ENCODE measurements at regions not wholly inside any gene's neighbourhood (a gene's known extent, or its start where the extent isn't known, plus 50 kb on each side); places are given as distances from the start of the nearest gene placed in this dataset.
"Not testable (repeated sequence)": the region's sequence is repeated elsewhere in the genome, so short reads cannot be mapped to it uniquely, and the experiment has no call there.

- no peaks in the 10 kb centered on the region for H3K4me1 Mint-ChIP-seq
- H3K27ac Mint-ChIP-seq = no peak overlapping the region
- peaks cover 26% of the 10 kb centered on the region for H3K27me3 Mint-ChIP-seq
- H3K4me3 Mint-ChIP-seq = no peak overlapping the region
- DNase-seq (no peak), ATAC-seq (no peak)
- H3K9me3 Mint-ChIP-seq = peaks cover 8 to 10% of the 10 kb centered on the region in 2 donors
These were observed 203.6 kb upstream of the AKR1E2 start for GRCh38 chr10:4622384-4622783.

- no peaks in the 10 kb centered on the region for H3K4me1 Mint-ChIP-seq
- H3K27ac Mint-ChIP-seq = no peak overlapping the region
These were observed 208.4 kb upstream of the AKR1E2 start for GRCh38 chr10:4617589-4617988.

DNA sequence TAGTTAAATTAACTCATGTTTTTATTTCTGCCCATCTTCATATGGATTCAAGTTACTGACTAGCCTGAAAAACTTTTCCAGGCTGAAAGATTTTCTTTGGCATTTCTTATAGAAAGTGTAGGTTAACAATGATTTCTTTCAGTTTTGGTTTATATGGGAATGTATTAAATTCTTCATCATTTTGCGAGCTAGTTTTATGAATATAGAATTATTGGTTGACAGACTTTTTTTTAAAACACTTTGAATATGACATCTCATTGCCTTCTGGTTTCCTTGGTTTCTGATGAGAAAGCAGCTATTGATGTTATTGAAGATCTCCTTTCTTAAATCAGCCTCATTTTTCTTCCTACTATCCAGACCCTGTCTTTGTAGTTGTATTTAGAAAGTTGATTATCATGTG, 211.0 kb upstream of the AKR1E2 start:
- no peak overlapping the region for H3K27ac Mint-ChIP-seq
- no peaks in the 10 kb centered on the region for H3K4me1 Mint-ChIP-seq
- ATAC-seq = no peak
- no peak for DNase-seq
- peaks cover 9% of the 10 kb centered on the region in 2 donors for H3K9me3 Mint-ChIP-seq
- peaks cover 6% of the 10 kb centered on the region for H3K27me3 Mint-ChIP-seq
- H3K4me3 Mint-ChIP-seq = no peak overlapping the region

More at GRCh38 chr10:4617589-4617988, 208.4 kb upstream of the AKR1E2 start:
- peaks cover 9% of the 10 kb centered on the region in 2 donors for H3K9me3 Mint-ChIP-seq
- no peak for DNase-seq
- ATAC-seq = no peak
- H3K4me3 Mint-ChIP-seq = no peak overlapping the region
- H3K27me3 Mint-ChIP-seq = peaks cover 11% of the 10 kb centered on the region

DNA sequence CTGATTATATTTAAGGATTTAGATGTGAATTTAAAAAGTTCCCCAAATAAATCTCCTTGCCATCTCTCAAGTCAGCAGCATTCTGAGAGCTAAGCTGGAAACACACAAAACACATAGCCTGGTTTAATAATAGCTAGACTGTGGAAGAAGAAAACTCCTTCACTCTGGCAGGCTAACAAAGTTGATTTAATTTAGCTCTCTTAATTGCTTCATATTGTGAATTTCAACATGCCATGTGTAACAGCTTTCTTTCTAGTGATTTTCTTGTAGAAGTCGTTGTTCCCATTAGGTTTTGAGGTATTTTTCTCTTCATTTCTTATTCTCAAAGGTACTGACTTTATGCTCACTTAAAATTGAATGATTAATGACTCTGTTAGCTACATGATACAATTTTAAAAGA, 216.8 kb upstream of the AKR1E2 start:
- H3K9me3 Mint-ChIP-seq = no peaks in the 10 kb centered on the region
- no peak for ATAC-seq
- H3K4me1 Mint-ChIP-seq = no peaks in the 10 kb centered on the region
- no peak overlapping the region for H3K4me3 Mint-ChIP-seq
- DNase-seq = no peak
- no peak overlapping the region for H3K27ac Mint-ChIP-seq
- H3K27me3 Mint-ChIP-seq = no peaks in the 10 kb centered on the region

DNA sequence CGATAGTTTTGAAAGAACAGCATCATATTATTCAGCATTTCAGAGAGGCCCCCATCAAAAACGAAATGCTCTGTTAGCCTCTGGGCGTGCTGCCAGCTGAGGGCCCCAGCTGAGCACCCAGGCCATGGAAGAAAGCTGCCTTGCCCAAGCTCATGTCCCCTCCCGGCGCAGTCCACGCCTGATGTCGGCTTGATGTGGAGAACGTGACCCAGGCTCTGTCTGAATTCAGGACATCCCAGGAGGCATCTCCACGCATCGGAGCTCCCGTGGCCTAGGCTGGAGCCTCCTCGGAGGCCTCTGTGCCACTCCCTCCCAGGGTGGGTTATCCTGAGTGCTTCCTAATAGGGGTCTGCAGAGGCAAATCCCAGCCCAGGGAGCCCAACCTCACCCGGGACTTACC, 218.3 kb upstream of the AKR1E2 start:
- Mint-ChIP-seq H3K9me3 (no peaks in the 10 kb centered on the region), H3K27me3 (no peaks in the 10 kb centered on the region), H3K27ac (no peak overlapping the region), H3K4me3 (no peak overlapping the region), H3K4me1 (no peaks in the 10 kb centered on the region)
- DNase-seq (no peak), ATAC-seq (no peak)

DNA sequence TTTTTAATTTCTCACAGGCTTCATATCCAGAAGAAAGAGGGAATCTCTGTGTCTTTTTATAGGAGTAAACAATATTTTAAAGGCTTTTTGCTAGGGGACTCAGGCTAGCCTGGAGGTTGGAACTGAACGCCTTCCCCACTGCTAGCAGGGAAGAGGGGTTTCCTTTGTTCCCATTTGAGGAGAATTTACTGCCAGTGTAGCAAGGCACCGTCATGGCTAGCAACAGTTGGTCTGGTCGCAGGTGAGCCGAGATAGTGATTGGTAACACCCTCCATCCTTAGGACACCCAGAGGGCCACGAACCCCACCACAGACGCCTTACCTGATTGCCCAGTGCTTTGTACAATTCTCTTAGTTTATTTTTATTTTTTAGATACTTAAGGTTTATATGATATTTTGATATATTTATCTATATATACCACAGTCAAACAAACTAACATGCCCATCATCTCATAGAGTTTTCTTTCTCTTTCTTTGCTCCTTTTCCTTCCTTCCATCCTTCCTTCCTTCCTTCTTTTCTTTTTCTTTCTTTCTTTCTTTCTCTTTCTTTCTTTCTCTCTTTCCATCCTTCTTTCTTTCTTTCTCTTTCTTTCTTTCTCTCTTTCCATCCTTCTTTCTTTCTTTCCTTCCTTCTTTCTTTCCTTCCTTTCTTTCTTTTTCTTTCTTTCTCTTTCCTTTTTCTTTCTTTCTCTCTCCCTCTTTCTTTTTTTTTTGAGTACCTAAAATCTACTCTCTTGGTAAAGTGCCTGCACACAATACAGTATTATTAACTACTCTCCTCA, 219.0 kb upstream of the AKR1E2 start:
- H3K9me3 Mint-ChIP-seq = no peaks in the 10 kb centered on the region
- H3K27me3 Mint-ChIP-seq = no peaks in the 10 kb centered on the region
- H3K27ac Mint-ChIP-seq = peak overlapping the region in 1 of 2 donors; percentile 16
- DNase-seq (no peak), ATAC-seq (no peak)
- H3K4me3 Mint-ChIP-seq = no peak overlapping the region
- H3K4me1 Mint-ChIP-seq = no peaks in the 10 kb centered on the region

- Mint-ChIP-seq H3K4me1 (no peaks in the 10 kb centered on the region), H3K4me3 (no peak overlapping the region), H3K27ac (peak overlapping the region in 1 of 2 donors; percentile 74), H3K27me3 (no peaks in the 10 kb centered on the region), H3K9me3 (no peaks in the 10 kb centered on the region)
- ATAC-seq (no peak), DNase-seq (no peak)
These were observed 223.1 kb upstream of the AKR1E2 start for GRCh38 chr10:4602764-4603491.

- H3K27me3 Mint-ChIP-seq = no peaks in the 10 kb centered on the region
- H3K4me1 Mint-ChIP-seq = no peaks in the 10 kb centered on the region
- ATAC-seq (no peak), DNase-seq (no peak)
- no peaks in the 10 kb centered on the region for H3K9me3 Mint-ChIP-seq
- H3K27ac Mint-ChIP-seq = no peak overlapping the region
- H3K4me3 Mint-ChIP-seq = no peak overlapping the region
These were observed 226.5 kb upstream of the AKR1E2 start for GRCh38 chr10:4599471-4599870.

DNA sequence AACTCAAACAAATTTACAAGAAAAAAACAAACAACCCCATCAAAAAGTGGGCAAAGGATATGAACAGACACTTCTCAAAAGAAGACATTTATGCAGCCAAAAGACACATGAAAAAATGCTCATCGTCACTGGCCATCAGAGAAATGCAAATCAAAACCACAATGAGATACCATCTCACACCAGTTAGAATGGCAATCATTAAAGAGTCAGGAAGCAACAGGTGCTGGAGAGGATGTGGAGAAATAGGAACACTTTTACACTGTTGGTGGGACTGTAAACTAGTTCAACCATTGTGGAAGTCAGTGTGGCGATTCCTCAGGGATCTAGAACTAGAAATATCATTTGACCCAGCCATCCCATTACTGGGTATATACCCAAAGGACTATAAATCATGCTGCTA, 228.1 kb upstream of the AKR1E2 start:
- not testable (repeated sequence) for ATAC-seq, H3K27ac Mint-ChIP-seq, H3K9me3 Mint-ChIP-seq, H3K27me3 Mint-ChIP-seq, H3K4me3 Mint-ChIP-seq, H3K4me1 Mint-ChIP-seq, DNase-seq

GRCh38 chr10:4596951-4597350, 229.1 kb upstream of the AKR1E2 start:
- DNase-seq (no peak), ATAC-seq (no peak)
- no peak overlapping the region for H3K27ac Mint-ChIP-seq
- H3K4me1 Mint-ChIP-seq = no peaks in the 10 kb centered on the region
- no peaks in the 10 kb centered on the region for H3K9me3 Mint-ChIP-seq
- H3K4me3 Mint-ChIP-seq = no peak overlapping the region
- H3K27me3 Mint-ChIP-seq = no peaks in the 10 kb centered on the region

DNA sequence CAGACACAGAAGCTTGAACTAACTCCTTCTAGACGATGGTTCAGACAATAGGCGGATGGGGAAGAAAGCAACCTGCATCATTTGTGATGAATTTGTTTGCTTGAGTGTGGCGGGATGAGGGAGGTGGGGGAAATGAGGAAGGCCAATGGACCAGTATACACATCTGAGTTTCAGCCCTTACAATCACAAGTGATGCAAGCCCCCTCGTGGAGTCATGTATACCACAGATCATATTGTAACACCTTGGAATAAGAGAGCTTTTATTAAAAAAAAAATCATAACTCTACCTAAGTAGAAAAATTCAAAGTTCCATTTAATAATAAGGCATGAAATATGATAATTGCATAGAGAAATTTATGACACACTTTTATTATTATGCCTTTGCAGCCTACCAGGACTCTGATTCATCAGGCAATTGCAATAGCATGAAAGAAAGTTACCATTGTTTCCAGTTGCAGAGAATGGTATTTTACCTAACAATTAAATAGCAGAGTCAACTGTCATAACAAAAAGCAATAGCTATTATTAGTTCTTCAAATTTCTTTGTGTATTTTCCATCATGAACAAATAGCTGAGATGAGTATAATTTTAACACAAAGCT, 230.2 kb upstream of the AKR1E2 start:
- peaks cover 1% of the 10 kb centered on the region for H3K27me3 Mint-ChIP-seq
- H3K9me3 Mint-ChIP-seq = no peaks in the 10 kb centered on the region
- no peak overlapping the region for H3K27ac Mint-ChIP-seq
- no peak for ATAC-seq
- H3K4me3 Mint-ChIP-seq = no peak overlapping the region
- DNase-seq = no peak
- no peaks in the 10 kb centered on the region for H3K4me1 Mint-ChIP-seq

- Mint-ChIP-seq H3K4me1 (no peaks in the 10 kb centered on the region), H3K4me3 (no peak overlapping the region), H3K9me3 (no peaks in the 10 kb centered on the region), H3K27me3 (peaks cover 8% of the 10 kb centered on the region), H3K27ac (no peak overlapping the region)
- DNase-seq (no peak), ATAC-seq (no peak)
These were observed 235.2 kb upstream of the AKR1E2 start for GRCh38 chr10:4590807-4591206.

GRCh38 chr10:4588824-4589223, 237.2 kb upstream of the AKR1E2 start:
- Mint-ChIP-seq H3K9me3 (no peaks in the 10 kb centered on the region), H3K4me1 (no peaks in the 10 kb centered on the region), H3K27me3 (peaks cover 8% of the 10 kb centered on the region), H3K4me3 (no peak overlapping the region), H3K27ac (no peak overlapping the region)
- DNase-seq (no peak), ATAC-seq (no peak)

DNA sequence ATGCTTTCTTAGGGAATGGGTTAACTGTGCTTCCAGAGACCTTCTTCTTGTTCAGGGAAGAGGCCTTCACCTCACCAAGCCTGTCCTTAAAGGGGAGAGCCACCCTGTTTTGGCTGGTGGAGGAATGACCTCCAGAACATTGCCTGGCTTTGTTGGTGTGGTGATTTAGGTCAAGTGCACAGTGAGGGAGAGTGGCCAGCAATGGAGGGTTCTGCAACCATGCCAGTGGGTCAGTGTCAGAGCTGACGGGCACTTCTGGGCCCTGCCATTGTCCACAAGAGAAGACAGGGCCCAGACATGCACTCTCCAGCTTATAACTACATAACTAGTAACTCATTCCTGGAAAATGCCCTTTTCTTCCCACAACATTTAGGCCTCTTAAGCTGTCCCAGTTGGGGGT, 238.5 kb upstream of the AKR1E2 start:
- Mint-ChIP-seq H3K4me1 (no peaks in the 10 kb centered on the region), H3K27ac (no peak overlapping the region), H3K27me3 (peaks cover 8% of the 10 kb centered on the region), H3K9me3 (no peaks in the 10 kb centered on the region), H3K4me3 (no peak overlapping the region)
- ATAC-seq (no peak), DNase-seq (no peak)

- no peaks in the 10 kb centered on the region for H3K4me1 Mint-ChIP-seq
- no peak overlapping the region for H3K27ac Mint-ChIP-seq
- no peak for DNase-seq
- no peaks in the 10 kb centered on the region for H3K9me3 Mint-ChIP-seq
- ATAC-seq = no peak
- no peak overlapping the region for H3K4me3 Mint-ChIP-seq
- peaks cover 8% of the 10 kb centered on the region for H3K27me3 Mint-ChIP-seq
These were observed 239.2 kb upstream of the AKR1E2 start for GRCh38 chr10:4586776-4587175.

DNA sequence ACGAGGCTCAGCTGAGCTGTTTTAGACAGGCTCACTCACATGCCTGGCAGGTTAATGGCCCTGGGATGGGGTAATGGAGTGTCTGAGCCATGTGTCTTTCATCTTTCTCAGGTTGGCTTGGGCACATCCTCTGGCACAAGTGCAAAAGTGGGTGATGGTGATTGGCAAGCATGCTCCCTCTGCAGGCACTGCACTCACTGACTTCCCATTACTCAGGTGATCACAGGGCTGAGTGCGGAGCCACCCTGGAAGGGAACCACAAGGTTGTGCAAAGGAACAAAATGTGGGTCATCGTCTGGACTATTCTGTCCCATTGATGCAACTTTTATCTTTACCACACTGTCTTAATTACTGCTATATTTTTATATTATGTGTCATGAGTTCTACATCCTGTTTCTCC, 244.1 kb upstream of the AKR1E2 start:
- ATAC-seq (no peak), DNase-seq (no peak)
- Mint-ChIP-seq H3K4me3 (no peak overlapping the region), H3K4me1 (no peaks in the 10 kb centered on the region), H3K27me3 (peaks cover 11% of the 10 kb centered on the region), H3K9me3 (no peaks in the 10 kb centered on the region), H3K27ac (no peak overlapping the region)
